ENCODE measurements at regions not wholly inside any gene's neighbourhood (a gene's known extent, or its start where the extent isn't known, plus 50 kb on each side); places are given as distances from the start of the nearest gene placed in this dataset.

DNA sequence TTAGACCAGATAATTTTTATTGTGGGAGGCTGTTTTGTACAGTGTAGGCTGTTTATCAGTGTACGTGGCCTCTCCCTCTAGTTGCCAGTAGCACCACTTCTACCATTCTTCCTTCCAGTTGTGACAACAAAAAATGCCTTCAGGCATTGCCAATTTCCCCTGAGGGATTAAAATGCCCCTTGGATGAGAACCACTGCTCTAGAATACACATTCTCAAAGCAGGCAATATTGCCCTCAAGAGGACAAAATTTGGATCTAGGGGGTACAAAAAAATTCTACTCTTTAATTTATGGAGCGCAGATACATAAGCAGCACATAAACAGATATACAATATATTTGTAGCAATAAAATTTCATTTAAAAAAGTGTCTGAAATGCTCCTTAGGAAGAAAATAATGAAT is 674.6 kb downstream of the PTPRC start:
- Histone ChIP-seq H3K27me3 (no peaks in the 10 kb centered on the region), H3K27ac (no peak overlapping the region), H3K4me1 (no peaks in the 10 kb centered on the region), H3K9me3 (no peaks in the 10 kb centered on the region), H3K36me3 (no peaks in the 10 kb centered on the region), H3K4me3 (no peak overlapping the region)
- TF ChIP-seq EP300 (IDR thresholded peaks at IDR 0.05) (no peak), POLR2A (IDR thresholded peaks at IDR 0.05) (no peak), POLR2AphosphoS5 (IDR thresholded peaks at IDR 0.05) (no peak)
- TF ChIP-seq, protein P1, sequence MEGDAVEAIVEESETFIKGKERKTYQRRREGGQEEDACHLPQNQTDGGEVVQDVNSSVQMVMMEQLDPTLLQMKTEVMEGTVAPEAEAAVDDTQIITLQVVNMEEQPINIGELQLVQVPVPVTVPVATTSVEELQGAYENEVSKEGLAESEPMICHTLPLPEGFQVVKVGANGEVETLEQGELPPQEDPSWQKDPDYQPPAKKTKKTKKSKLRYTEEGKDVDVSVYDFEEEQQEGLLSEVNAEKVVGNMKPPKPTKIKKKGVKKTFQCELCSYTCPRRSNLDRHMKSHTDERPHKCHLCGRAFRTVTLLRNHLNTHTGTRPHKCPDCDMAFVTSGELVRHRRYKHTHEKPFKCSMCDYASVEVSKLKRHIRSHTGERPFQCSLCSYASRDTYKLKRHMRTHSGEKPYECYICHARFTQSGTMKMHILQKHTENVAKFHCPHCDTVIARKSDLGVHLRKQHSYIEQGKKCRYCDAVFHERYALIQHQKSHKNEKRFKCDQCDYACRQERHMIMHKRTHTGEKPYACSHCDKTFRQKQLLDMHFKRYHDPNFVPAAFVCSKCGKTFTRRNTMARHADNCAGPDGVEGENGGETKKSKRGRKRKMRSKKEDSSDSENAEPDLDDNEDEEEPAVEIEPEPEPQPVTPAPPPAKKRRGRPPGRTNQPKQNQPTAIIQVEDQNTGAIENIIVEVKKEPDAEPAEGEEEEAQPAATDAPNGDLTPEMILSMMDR (IDR thresholded peaks at IDR 0.05): no peak
- 61 to 79% methylated on average over 2 of the region's 2 CpGs for WGBS, 2 donors
- DNase-seq: no peak
- intact Hi-C loops (cut with DNase I): no loop called here

DNA sequence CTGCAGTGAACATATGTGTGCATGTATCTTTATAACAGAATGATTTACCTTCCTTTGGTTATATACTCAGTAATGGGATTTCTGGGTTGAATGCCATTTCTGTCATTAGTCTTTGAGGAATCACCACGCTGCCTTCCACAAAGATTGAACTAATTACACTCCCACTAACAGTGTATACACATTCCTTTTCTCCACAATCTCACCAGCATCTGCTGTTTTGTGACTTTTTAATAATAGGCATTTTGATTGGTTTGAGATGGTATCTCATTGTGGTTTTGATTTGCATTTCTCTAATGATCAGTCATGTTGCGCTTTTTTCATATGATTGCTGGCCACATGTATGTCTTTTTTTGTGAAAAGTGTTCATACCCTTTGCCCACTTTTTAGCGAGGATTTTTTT is 680.5 kb downstream of the PTPRC start:
- WGBS, 2 donors: 93 to 95% methylated on average over 3 of the region's 3 CpGs
- Histone ChIP-seq H3K27me3 (no peaks in the 10 kb centered on the region), H3K4me3 (no peak overlapping the region), H3K9me3 (no peaks in the 10 kb centered on the region), H3K27ac (no peak overlapping the region), H3K4me1 (no peaks in the 10 kb centered on the region), H3K36me3 (no peaks in the 10 kb centered on the region)
- no peak for DNase-seq
- TF ChIP-seq, protein P1 (IDR thresholded peaks at IDR 0.05): no peak
- TF ChIP-seq POLR2A (IDR thresholded peaks at IDR 0.05) (no peak), POLR2AphosphoS5 (IDR thresholded peaks at IDR 0.05) (no peak), EP300 (IDR thresholded peaks at IDR 0.05) (no peak)
- intact Hi-C loops (cut with DNase I): no loop called here

DNA sequence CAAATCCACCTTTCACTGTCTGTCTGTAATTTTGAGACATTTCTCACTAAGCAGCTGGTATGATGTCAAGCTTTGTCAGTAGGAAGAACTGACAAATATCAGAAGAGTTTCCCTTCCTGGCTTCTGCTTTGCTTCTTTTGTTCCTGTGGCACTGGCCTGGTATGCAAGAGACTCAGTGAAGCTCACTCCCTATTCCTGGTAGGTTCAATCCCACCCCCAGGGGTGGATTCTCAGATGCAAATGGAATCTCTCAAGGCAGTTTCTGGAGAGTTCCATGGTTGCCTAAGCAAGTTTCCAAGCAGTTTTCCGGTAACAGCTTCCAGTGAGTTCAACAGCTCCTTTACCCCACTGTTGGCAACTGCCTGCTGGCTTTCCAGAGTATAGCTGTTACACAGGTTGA is 683.4 kb downstream of the PTPRC start:
- H3K9me3 ChIP-seq: peaks cover 0 to 3% (median 0%) of the 10 kb centered on the region in 4 donors
- H3K4me1 ChIP-seq: no peaks in the 10 kb centered on the region
- intact Hi-C loops (cut with DNase I): no loop called here
- no peaks in the 10 kb centered on the region for H3K36me3 ChIP-seq
- DNase-seq: no peak
- TF ChIP-seq POLR2AphosphoS5 (IDR thresholded peaks at IDR 0.05) (no peak), POLR2A (IDR thresholded peaks at IDR 0.05) (no peak), EP300 (IDR thresholded peaks at IDR 0.05) (no peak)
- TF ChIP-seq, protein P1 (IDR thresholded peaks at IDR 0.05): no peak
- H3K27ac ChIP-seq: no peak overlapping the region
- no peak overlapping the region for H3K4me3 ChIP-seq
- no peaks in the 10 kb centered on the region for H3K27me3 ChIP-seq
- WGBS, 2 donors: 92 to 97% methylated on average over 1 of the region's 1 CpG

DNA sequence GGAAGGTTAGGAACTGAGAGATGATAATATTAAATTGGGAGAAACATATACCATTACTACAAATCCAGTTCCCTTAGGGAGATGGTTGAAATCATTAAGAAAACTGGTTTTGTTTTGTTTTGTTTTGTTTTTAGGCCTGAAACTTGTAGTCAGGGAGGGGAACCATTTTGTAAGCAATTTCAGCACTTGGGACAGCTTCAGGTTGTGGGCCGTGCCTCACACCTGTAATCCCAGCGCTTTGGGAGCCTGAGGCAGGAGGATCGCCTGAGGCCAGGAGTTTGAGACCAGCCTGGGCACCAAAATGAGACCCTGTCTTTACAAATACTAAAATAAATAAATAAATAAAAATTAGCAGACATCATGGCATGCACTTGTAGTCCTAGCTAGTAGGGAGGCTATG is 694.3 kb upstream of the NR5A2 start:
- no peaks in the 10 kb centered on the region for H3K36me3 ChIP-seq
- no peak for DNase-seq
- H3K4me1 ChIP-seq: no peaks in the 10 kb centered on the region
- H3K27ac ChIP-seq: no peak overlapping the region
- H3K27me3 ChIP-seq: no peaks in the 10 kb centered on the region
- intact Hi-C loops (cut with DNase I): no loop called here
- TF ChIP-seq POLR2AphosphoS5 (IDR thresholded peaks at IDR 0.05) (no peak), POLR2A (IDR thresholded peaks at IDR 0.05) (no peak), EP300 (IDR thresholded peaks at IDR 0.05) (no peak)
- TF ChIP-seq, protein P1 (IDR thresholded peaks at IDR 0.05): no peak
- H3K9me3 ChIP-seq: no peaks in the 10 kb centered on the region
- 94 to 95% methylated on average over 3 of the region's 3 CpGs for WGBS, 2 donors
- no peak overlapping the region for H3K4me3 ChIP-seq

DNA sequence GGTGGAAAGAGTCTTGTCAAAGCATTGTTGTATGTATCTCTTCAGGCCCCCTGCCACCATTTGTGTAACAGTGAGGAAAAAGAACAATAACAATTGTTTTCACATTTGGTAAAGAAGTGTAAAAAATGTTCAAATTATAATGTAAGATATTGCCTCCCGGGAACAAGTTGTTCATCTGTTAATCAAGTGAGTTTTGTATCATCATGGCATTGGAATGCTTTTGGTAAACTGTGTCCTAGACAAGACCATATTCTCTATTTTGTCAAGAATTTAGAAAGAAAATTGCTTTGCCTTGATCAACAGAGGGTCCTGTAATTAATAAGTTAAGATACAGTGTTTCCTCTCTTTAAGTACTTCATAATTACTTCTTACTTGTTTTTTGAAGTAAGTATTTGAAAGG is 692.0 kb upstream of the NR5A2 start:
- intact Hi-C loops (cut with DNase I): no loop called here
- TF ChIP-seq, protein P1 (IDR thresholded peaks at IDR 0.05): no peak
- no peak for TF ChIP-seq POLR2AphosphoS5 (IDR thresholded peaks at IDR 0.05)
- TF ChIP-seq POLR2A (IDR thresholded peaks at IDR 0.05): no peak
- no peak for TF ChIP-seq EP300 (IDR thresholded peaks at IDR 0.05)
- Histone ChIP-seq H3K27ac (no peak overlapping the region), H3K4me3 (no peak overlapping the region), H3K4me1 (no peaks in the 10 kb centered on the region), H3K9me3 (no peaks in the 10 kb centered on the region), H3K36me3 (no peaks in the 10 kb centered on the region), H3K27me3 (no peaks in the 10 kb centered on the region)
- 84 to 85% methylated on average over 1 of the region's 1 CpG for WGBS, 2 donors
- no peak for DNase-seq

All from sigmoid colon (tissue), 6 donors.